ENCODE measurements at regions not wholly inside any gene's neighbourhood (a gene's known extent, or its start where the extent isn't known, plus 50 kb on each side); places are given as distances from the start of the nearest gene placed in this dataset.

DNA sequence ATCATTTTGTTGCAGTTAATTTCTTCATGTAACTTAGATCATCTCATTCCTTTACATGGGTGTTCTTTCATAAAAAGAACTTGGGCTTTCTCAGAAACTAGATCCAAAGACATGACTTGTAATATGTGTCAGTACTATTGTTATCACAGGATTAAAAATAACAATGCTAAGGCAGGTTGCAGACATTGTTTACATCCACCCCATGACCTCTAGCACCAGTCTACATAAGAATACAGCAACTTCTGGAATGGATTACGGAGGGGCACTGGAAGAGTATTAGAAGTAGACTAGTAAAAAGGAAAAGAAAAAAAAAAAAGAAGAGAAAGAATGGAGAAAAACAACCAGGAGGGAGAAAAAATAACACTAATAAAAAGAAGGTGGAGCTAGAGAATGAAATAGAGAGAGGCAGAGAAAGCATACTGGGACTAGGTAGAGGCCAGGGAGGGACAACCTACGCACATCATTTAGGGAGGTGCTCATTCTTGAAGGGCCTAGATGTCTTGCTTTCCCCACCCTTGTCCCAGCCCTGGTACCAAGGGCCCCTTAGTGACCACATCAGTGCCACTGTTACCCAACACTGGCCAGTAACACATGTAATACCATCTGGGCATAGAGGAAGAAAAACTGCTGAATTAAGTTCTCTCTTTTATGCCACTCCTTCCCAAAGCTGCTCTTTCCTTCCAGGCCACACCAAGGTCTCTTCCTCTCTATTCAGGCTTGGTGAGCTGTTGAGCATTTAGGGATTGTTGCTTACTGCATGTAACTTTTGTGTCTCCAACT, 70.6 kb upstream of the KLF7 start:
- no peak for DNase-seq

DNA sequence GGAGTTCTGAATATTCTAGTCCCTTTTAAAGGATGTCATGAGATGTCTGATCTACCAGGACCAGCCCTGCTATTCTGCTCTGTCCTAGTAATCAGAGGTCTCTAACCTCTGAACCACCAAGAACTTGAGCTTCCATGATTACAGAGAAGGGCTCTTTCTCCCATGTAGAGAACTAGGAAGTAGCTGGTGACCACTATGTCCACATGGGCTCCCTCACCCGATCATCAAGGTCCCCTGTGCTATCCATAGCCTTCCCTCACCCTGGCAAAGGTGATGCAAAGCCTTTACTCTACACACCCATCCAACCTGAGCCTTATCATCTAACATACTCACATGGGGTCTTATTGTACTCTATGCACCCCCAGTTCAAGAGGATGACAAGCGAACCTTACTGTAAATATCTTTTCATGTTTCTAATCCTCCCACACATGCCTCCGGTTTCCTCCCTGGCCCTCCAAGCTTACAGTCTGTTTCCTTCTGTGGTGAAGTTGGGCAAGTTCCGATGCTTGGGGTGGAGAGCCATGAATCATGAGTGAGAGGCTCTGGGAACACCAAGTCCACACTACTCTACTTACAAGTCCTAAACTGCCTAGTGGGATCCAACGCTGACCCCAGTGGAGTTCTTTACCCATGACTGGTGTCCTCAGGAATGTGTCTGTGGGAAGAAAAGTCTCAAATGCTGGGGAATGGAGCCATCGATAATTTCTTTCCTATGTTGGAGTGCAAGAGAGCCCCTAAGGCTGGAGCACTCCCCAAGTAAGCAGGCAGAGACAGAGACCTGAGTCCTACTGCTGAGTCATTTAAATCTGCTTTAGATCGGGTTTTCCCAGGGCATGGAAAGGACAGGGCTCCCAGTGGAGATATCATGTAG, 73.3 kb upstream of the KLF7 start:
- no peak for DNase-seq

- no peak for DNase-seq
Observed at GRCh38 chr2:207239754-207240494, 74.2 kb upstream of the KLF7 start.

GRCh38 chr2:207240649-207241048, 74.9 kb upstream of the KLF7 start:
- no peak for DNase-seq

DNA sequence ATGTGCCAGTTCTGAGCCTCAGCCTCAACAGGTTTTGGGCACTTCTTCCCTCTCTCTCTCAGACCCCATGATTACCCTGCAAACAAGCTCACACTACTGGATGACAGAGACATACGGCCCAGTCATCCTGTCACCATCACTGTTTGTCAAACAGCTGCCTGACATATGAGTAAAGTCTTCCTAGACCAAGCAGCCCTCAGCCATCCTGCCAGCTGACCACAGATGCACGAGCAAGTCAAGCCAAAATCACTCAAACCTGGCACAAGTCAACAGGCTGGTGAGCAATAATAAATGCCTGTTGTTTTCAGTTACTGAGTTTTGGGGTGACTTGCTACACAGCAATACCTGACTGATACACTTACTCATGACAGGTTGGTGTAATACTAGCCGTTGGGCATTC, 75.5 kb upstream of the KLF7 start:
- DNase-seq, result no peak

GRCh38 chr2:207243601-207244000, 77.9 kb upstream of the KLF7 start:
- DNase-seq, result no peak

DNA sequence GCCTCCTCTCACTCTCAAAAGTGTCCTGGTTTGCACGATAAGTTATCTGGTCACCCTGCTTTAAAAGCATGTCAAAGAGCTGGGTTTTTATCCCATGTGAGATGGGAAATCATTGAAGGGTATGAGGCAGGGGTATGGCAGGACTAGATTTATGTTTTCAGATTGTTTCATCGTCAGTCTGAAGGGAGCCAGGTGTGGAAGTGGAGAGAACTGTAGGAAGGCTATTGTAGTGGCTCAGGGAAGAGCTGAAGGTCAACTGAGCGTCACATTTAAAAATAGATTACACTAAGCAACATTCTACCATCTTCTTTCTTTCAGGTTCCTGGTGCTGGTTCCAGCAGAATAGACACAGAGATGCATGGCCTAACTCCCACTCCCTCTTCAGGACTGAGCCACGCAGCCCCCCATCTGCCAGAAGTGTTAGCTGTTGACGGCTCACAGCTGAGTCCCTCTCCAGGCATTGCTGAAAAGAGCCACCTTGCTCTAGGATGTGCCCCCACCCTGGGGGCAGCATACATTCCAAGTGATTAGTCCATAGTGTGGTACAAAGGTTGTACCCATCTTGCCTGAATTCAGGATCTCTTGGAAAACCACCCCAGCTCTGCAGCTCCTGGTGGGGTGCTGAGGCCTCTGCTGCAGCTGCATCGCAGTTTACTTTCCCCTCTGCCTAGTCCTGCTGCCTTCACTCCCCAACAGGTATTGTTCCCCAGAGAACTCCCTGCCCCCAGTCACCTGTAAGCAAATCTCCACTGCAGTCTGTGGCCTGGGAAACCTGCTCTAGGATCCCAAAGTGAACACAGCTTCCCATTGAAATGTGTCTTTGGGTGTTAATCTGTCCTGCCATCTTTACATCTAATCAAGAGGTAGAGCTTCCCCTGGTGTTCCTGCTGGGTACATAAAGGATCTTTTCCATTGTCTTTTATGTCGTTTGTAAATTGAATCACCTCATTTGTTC, 79.5 kb upstream of the KLF7 start:
- no peak for DNase-seq

DNA sequence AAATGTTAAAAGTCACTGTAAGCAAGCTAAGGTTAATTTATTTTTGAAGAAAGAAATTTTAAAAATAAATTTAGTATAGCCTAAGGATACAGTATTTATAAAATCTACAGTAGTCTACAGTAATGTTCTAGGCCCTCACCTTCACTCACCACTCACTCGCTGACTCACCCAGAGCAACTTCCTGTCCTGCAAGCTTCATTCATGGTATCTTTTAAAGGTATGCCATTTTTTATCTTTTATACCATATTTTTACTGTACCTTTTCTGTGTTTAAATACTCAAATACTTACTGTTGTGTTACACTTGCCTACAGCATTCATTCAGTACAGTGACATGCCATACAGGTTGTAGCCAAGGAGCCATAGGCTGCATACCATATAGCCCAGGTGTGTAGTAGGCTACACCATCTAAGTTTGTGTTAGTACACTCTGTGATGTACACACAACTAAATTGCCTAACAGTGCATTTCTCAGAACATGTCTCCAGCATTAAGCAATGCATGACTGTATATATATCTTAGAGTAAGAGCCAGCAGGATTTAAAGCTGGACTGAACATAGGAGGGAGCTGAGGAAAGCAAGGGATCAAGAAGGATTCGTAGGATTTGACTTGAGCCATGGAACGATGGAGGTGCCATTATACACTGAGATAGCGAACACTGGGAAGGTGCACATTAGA, 83.1 kb upstream of the KLF7 start:
- no peak for DNase-seq

DNA sequence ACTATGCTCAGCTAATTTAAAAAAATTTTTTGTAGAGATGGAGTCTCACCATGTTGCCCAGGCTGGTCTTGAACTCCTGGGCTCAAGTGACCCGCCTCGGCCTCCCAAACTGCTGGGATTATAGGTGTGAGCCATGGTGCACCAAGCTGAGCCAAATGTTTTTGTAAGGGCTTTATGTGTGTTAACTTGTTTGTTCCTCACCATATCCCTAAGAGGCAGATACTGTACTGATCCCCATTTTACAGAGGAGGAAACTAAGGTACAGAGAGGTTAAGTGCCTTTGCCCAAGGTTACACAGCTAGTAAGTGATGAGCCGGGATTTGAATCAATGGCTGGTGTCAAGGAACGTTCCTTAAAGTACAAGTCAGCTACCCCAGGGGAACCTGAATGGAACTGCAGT, 85.3 kb upstream of the KLF7 start:
- no peak for DNase-seq

GRCh38 chr2:207251573-207252192, 85.9 kb upstream of the KLF7 start:
- DNase-seq, result no peak

- DNase-seq, result no peak
Observed at GRCh38 chr2:207252416-207252815, 86.7 kb upstream of the KLF7 start.

- DNase-seq, result no peak
Observed at GRCh38 chr2:207252979-207253645, 87.4 kb upstream of the KLF7 start.

DNA sequence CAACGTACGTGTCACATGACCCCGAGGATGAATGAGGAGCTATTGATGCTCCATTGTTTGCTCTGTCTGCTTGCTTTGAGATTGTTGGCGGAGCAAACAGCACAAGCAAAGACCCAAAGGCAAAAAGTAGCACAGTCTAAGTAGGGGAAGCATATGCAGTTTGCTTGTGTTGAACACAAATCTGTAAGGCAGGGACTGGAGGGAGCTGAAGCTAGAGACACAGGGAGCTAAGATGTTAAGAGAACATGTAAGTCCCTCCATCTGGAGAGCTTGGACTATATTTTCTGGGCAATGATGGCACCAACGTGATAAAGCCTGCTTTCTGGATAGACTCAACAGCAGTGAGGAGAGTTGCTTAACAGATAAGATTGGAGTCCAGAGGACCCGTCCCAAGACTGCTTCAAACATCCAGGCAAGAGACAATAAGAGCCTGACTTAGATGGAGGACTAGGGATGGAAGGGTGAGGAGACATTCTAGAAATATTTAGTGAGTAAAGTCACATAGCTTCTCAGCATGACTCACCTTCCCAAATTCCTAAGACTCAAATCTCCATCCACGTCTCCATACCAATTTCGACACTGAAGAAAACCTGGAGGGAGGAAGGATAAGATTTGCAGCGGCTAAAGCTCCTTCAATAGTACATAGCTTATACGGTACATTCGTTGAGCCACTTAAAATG, 88.1 kb upstream of the KLF7 start:
- no peak for DNase-seq

DNA sequence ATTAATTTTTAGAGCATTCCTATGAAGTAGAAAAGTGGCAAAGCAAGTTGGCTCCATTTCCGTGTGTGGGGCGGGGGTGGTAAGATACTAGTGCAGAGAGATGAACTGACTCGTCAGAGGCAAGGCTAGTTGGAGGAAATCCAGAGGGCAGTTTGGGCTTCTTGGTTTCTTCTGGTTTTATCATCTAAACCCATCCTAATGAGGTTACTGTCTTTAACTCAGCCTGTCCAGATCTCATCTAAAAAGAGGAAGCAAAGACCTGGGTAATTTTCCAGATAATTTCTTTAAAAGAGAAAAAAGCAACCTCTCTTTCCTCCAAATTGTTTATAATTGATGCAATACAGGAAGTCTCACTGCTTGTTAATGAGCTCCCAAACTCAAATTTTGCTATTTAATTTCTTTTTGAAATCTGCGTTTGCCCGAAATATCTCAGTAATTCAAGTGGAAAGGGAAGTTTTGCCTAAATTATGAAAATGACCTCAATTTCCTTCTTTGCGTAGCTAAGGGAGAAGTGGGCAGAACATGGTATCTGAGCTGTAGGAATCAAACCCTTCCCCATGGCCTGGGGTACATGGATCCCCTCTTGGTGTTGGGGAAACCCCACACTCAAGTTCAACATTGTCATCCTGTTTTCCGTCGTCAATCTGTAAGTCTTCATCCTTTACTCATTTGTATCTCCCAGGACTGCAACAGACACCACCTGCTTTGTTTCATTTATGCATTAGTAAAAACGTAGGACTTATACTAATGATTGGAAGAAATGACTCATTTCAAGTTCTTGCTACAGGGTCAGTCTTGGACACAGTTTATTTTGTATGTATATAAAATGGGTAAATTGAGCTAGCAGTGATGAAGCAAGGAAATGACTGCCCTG, 89.1 kb upstream of the KLF7 start:
- DNase-seq, result no peak

DNA sequence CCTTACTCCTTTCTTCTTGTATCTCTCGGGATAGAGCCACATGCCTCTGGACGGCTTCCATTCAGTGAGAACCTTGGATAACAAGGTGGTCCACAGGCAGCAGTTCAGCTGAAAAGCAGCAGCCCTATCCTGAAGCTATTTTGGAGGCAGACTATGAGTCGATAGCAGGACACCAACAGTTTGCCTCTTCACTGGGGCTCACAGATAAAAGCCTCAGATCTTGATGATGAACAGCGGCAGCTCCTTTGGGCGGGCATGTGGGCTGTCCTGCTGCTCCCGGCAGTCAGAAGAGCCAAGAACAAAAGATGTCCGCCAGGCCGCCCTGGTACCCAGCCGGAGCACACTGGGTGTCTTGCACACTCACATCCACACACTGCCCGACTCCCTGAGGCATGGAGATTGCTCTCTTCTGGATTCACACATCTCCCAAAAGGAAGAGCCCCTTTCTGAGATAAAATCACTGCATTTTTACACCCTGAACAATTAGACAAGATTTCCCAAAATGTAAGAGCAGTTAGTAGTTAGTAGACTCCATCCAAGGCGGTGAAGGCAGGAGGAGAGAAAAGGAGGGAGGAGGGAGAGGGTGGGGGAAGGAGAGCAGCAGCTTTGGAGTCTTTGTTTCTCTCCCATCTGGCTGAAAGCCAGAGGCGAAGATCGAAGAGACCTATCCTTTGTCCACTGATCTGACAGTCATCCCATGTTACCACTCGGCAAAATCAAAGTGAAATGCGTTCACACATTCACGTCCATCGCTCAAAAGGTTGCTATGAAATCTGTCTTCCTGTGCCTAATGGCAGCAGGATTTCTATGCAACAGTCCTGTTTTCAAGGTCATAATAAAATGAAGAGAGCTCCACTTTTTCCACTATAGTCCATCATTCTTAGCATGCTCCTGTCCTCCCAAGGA, 90.1 kb upstream of the KLF7 start:
- no peak for DNase-seq

DNA sequence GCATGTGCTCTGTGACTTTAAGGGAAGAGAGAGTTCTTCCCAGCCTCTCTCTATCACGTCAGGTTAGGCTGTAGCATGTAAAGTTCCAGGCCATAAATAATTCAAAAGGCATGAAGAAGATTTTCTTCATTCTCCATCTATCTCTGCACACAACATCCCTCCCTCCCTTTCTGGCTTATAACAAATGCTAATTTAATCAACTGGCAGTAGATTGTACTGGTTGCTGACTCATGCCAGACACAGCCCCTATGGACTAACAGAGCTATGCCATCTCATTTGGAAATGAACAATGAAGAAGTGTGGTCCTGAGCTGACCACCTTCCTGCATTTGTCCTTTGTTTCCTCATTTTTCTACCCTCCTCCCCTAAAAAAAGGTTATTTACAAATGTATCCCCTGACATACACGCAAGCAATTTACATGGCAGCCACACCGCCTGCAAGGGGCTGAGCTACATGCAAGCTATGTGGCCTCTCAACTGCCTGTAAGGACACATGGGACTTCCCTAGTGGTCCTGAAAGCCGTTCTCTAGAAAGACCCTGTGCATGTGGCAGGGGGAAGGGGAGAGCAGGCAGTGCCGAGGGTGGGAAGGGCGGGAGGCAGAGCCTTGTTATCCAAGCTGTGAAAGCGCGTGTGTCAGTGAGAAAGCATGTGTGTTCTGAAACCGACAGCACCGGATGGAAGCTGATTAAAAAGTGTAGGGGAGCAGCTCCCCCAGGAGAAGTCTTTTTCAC, 90.9 kb upstream of the KLF7 start:
- no peak for DNase-seq

Data from renal pelvis (tissue), 1 donor.